ENCODE measurements at regions not wholly inside any gene's neighbourhood (a gene's known extent, or its start where the extent isn't known, plus 50 kb on each side); places are given as distances from the start of the nearest gene placed in this dataset.

- BruUV-seq (replicated peaks): no TSS peak
- TF ChIP-seq CTCF (IDR thresholded peaks at IDR 0.05; ENCODE audit: unreplicated experiment): no peak
- Mint-ChIP-seq H3K4me3 (ENCODE audit: unreplicated experiment) (no peak overlapping the region), H3K9me3 (ENCODE audit: unreplicated experiment) (no peaks in the 10 kb centered on the region), H3K27me3 (ENCODE audit: insufficient read depth, unreplicated experiment) (no peaks in the 10 kb centered on the region), H3K4me1 (ENCODE audit: insufficient read depth, unreplicated experiment) (peaks cover 8% of the 10 kb centered on the region), H3K27ac (ENCODE audit: low read depth, unreplicated experiment) (no peak overlapping the region), H3K36me3 (ENCODE audit: insufficient read depth, unreplicated experiment) (no peaks in the 10 kb centered on the region)
- ChIA-PET POLR2A (no interaction called here), CTCF (interaction anchor here (1.2 kb wide), 1 partner anchor 52 kb away, joined by 3 read pairs; no protein-coding TSS in a partner anchor)
- intact Hi-C loops (cut with micrococcal nuclease): no loop called here
- no peak for DNase-seq (ENCODE audit: unreplicated experiment)
Observed at GRCh38 chr16:79862601-79863000, 262.1 kb upstream of the MAF start.

DNA sequence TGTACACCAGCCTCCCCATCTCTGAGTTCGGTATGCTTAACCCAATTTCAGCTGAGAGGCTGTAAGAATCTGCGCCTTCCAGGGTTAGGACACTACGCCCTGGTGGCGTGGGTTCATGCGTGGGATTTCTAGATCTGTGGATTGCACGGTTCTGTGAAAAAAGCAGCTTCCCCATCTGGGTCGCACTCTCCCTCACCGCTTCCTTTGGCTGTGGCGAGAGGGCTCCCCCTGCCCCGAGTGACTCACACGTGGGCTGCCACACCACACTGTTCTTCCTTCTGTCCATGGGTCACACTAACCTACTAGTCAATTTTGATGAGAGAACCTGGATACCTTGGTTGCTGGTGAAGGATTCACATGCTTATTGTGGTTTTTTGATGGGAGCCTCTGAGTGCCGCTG lies 256.0 kb upstream of the MAF start:
- Mint-ChIP-seq H3K27ac (ENCODE audit: low read depth, unreplicated experiment) (no peak overlapping the region), H3K9me3 (ENCODE audit: unreplicated experiment) (peaks cover 14% of the 10 kb centered on the region), H3K4me1 (ENCODE audit: insufficient read depth, unreplicated experiment) (peaks cover 8% of the 10 kb centered on the region), H3K4me3 (ENCODE audit: unreplicated experiment) (no peak overlapping the region), H3K27me3 (ENCODE audit: insufficient read depth, unreplicated experiment) (no peaks in the 10 kb centered on the region), H3K36me3 (ENCODE audit: insufficient read depth, unreplicated experiment) (peaks cover 7% of the 10 kb centered on the region)
- TF ChIP-seq CTCF (IDR thresholded peaks at IDR 0.05; ENCODE audit: unreplicated experiment): no peak
- DNase-seq (ENCODE audit: unreplicated experiment): no peak
- intact Hi-C loops (cut with micrococcal nuclease): no loop called here
- ChIA-PET POLR2A (no interaction called here), CTCF (interaction anchor here (0.7 kb wide), 1 partner anchor 142 kb away, joined by 3 read pairs; no protein-coding TSS in a partner anchor)
- no TSS peak for BruUV-seq (replicated peaks)

DNA sequence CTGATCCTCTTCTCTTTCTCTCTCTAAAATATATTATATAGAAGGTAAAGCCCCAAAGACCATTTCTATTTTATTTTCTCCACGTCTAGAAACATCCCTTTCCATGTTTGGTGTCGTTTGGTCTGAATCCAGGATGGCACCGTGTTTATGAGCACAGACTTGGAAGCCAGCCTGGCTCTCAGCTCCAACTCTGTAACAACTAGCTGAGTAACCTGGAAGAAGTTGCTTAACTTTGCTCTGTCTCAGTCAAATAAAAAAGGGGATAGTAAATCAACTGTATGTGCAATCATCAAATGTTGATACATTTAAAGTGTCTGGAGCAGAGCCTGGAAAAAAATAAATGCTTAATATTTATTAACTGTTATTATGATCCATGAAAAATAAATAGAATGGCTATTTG lies 249.8 kb upstream of the MAF start:
- CTCF ChIA-PET: interaction anchor here (1.0 kb wide), 1 partner anchor 43 kb away, joined by 4 read pairs; no protein-coding TSS in a partner anchor
- H3K4me1 Mint-ChIP-seq (ENCODE audit: insufficient read depth, unreplicated experiment): peaks cover 42% of the 10 kb centered on the region
- DNase-seq (ENCODE audit: unreplicated experiment): peak; percentile 48
- BruUV-seq (replicated peaks): no TSS peak
- peak overlapping the region; percentile 24 for H3K4me3 Mint-ChIP-seq (ENCODE audit: unreplicated experiment)
- peaks cover 14% of the 10 kb centered on the region for H3K9me3 Mint-ChIP-seq (ENCODE audit: unreplicated experiment)
- intact Hi-C loops (cut with micrococcal nuclease): no loop called here
- H3K27ac Mint-ChIP-seq (ENCODE audit: low read depth, unreplicated experiment): no peak overlapping the region
- POLR2A ChIA-PET: interaction anchor here (1.2 to 3.0 kb wide), 3 partner anchors 14 to 98 kb away, joined by 3 to 18 read pairs (median 5); no protein-coding TSS in a partner anchor
- TF ChIP-seq CTCF (IDR thresholded peaks at IDR 0.05; ENCODE audit: unreplicated experiment): no peak
- no peaks in the 10 kb centered on the region for H3K27me3 Mint-ChIP-seq (ENCODE audit: insufficient read depth, unreplicated experiment)
- H3K36me3 Mint-ChIP-seq (ENCODE audit: insufficient read depth, unreplicated experiment): peaks cover 7% of the 10 kb centered on the region

DNA sequence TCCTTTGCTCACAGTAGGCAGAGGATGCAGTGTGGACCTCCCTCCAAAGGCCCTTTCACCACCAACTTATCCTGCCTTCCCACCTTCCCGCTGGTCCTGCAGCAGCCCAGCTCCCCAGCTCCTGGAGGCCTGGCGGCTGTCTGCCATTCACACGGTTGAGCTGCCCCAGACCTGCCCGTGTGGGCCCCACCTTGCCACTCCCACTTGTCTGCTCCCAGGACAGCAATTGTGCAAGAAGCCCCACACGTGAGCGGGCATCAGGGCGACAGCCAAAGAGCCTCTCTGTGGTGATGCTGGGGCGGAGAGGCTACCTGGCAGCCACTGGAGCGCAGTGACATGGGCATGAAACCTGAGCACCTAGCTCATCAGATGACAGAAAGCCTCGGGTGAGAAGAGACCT lies 248.6 kb upstream of the MAF start:
- ChIA-PET POLR2A (interaction anchor here (0.9 to 3.0 kb wide), 10 partner anchors 8 to 239 kb away, joined by 3 to 18 read pairs (median 4); no protein-coding TSS in a partner anchor), CTCF (interaction anchor here (0.6 to 0.9 kb wide), 2 partner anchors 19 to 65 kb away, joined by 3 to 5 read pairs; no protein-coding TSS in a partner anchor)
- Mint-ChIP-seq H3K4me3 (ENCODE audit: unreplicated experiment) (no peak overlapping the region), H3K27me3 (ENCODE audit: insufficient read depth, unreplicated experiment) (no peaks in the 10 kb centered on the region), H3K9me3 (ENCODE audit: unreplicated experiment) (peaks cover 2% of the 10 kb centered on the region), H3K4me1 (ENCODE audit: insufficient read depth, unreplicated experiment) (peaks cover 42% of the 10 kb centered on the region), H3K27ac (ENCODE audit: low read depth, unreplicated experiment) (peak overlapping the region; percentile 23), H3K36me3 (ENCODE audit: insufficient read depth, unreplicated experiment) (peaks cover 1% of the 10 kb centered on the region)
- DNase-seq (ENCODE audit: unreplicated experiment): peak; percentile 28
- TF ChIP-seq CTCF (IDR thresholded peaks at IDR 0.05; ENCODE audit: unreplicated experiment): no peak
- no TSS peak for BruUV-seq (replicated peaks)
- intact Hi-C loops (cut with micrococcal nuclease): no loop called here

All from MCF 10A (cell line).